Epithelial cell of proximal tubule (primary cell): ENCODE measurements at regions not wholly inside any gene's neighbourhood (a gene's known extent, or its start where the extent isn't known, plus 50 kb on each side); places are given as distances from the start of the nearest gene placed in this dataset.

Experiments
- DNase-seq: peaks from one replicate; pipeline ENCODE4 v3.0.0-alpha.2; 2011; ENCODE audit warnings: low read depth
- H3K4me3 ChIP-seq: 2 replicates; pipeline ENCODE4 v1.5.1; 2011; ENCODE audit warnings: low read depth, mild to moderate bottlenecking, low read length
- TF ChIP-seq, protein P1 (sequence below): conservative IDR thresholded peaks from 2 replicates; pipeline ENCODE4 v1.5.1; 2012; ENCODE audit warnings: low read depth, mild to moderate bottlenecking, low read length

DNA sequence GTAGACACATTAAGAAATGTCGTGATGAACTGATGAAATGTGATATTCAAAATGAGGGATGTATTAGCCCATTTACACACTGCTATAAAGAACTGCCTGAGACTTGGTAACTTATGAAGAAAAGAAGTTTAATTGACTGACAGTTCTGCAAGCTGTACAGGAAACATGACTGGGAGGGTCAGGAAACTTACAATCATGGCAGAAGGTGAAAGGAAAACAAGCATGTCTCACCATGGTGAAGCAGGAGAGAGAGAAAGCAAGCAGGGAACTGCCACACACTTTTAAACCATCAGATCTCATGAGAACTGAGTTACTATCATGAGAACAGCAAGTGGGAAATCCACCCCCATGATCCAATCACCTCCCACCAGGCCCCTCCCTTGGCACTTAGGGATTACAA is 1010.8 kb upstream of the CELF4 start:
- no peak overlapping the region for H3K4me3 ChIP-seq
- TF ChIP-seq, protein P1, sequence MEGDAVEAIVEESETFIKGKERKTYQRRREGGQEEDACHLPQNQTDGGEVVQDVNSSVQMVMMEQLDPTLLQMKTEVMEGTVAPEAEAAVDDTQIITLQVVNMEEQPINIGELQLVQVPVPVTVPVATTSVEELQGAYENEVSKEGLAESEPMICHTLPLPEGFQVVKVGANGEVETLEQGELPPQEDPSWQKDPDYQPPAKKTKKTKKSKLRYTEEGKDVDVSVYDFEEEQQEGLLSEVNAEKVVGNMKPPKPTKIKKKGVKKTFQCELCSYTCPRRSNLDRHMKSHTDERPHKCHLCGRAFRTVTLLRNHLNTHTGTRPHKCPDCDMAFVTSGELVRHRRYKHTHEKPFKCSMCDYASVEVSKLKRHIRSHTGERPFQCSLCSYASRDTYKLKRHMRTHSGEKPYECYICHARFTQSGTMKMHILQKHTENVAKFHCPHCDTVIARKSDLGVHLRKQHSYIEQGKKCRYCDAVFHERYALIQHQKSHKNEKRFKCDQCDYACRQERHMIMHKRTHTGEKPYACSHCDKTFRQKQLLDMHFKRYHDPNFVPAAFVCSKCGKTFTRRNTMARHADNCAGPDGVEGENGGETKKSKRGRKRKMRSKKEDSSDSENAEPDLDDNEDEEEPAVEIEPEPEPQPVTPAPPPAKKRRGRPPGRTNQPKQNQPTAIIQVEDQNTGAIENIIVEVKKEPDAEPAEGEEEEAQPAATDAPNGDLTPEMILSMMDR, result no peak
- DNase-seq, result no peak

DNA sequence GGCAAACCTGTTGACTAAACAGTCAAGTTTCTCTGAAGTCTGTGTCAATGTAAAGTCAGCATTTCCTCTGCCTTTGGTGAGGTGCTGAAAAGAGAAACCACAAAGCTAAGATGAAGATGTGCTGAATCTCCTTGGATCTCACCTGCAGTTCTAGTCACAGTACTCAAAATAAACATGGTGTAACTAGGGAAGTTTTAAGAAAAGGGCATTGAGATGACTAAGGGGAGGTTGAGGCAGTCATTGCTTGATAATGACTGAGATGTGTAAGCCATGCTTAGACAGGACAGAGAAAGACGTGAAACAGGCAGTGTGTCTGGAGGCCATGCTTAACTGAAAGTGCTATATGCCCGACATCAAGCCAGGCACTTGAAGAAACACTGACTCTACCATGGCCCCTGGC is 1010.0 kb upstream of the CELF4 start:
- no peak overlapping the region for H3K4me3 ChIP-seq
- TF ChIP-seq, protein P1, result no peak
- no peak for DNase-seq

DNA sequence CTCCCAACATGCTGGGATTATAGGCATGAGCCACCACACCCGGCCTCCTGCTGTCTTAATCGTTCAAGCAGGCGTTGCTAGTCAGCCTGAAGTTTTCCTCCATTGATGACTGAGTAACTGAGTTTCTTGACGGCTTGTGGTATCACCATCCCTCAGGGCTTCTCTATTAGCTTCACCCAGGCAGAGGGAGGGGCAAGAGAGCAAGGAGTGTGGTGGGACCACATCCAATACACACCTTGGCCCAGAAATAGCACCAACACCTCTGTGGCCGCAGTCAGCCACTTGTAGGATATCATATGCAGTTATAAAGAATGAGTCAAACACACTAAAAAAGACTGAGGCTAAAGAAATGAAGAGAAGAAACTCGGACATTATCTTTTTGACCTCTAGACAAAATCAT is 1009.4 kb upstream of the CELF4 start:
- TF ChIP-seq, protein P1, result no peak
- no peak for DNase-seq
- H3K4me3 ChIP-seq, result no peak overlapping the region

DNA sequence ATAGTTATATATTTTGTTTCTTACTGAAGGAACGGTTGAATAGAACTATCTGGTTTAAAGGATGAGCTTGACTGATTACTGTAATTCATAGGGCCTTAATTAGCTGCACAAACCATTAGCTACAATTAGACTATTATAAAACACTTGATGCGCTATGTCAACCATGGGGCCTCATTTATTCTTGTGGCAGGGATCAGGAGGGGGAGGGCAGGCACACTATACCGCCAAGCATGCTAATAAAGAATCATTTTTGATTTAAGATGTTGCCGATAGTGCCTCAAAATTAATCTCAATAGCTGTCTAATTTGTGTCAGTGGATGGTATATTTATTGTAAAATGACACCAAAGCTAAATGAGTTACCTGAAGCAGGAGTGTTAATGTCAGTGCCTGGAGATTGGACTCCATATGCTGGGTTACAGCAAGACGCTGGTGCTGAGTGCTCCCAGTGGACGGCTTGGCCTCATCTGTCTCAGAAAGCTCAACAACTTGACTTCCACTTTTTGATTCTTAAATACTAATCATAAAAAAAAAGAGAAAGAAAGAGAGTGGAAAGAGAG is 1007.0 kb upstream of the CELF4 start:
- TF ChIP-seq, protein P1, result no peak
- H3K4me3 ChIP-seq, result no peak overlapping the region
- DNase-seq, result no peak

DNA sequence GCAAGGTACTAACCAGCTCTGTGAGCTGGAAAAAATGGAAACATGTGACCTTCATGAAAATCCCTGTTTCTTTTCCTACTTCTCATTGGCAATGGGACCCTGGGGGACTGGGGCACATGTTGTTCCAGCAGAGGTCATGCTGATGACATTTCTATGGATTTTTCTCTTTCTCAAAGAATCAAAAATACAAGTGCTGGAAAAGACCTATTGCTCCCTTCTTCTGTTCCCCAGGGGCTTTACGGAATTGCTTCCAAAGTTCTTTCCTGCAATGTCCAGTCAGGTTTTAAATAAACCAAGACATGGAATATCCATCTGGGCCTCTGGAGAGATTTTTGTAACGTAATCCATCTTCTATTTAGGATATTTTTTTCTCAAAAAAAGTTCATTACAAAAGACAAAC is 1006.1 kb upstream of the CELF4 start:
- no peak overlapping the region for H3K4me3 ChIP-seq
- TF ChIP-seq, protein P1, result no peak
- no peak for DNase-seq

DNA sequence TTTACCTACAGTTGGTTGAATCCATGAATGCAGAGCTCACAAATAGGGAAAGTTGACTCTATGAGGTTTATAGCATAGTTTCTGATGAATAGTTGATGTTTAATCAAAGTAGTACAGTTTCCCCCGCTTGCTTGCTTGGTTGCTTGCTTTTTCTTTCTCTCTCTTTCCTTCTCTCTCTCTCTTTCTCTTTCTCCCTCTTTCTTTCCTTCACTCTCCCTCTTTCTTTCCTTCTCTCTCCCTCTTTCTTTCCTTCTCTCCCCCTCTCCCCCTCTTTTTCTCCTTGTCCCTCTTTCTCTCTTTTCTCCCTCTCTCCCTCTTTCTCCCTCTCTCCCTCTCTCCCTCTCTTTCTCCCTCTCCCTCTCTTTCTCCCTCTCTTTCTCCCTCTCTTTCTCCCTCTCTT is 999.9 kb upstream of the CELF4 start:
- TF ChIP-seq, protein P1, result no peak
- H3K4me3 ChIP-seq, result no peak overlapping the region
- no peak for DNase-seq

DNA sequence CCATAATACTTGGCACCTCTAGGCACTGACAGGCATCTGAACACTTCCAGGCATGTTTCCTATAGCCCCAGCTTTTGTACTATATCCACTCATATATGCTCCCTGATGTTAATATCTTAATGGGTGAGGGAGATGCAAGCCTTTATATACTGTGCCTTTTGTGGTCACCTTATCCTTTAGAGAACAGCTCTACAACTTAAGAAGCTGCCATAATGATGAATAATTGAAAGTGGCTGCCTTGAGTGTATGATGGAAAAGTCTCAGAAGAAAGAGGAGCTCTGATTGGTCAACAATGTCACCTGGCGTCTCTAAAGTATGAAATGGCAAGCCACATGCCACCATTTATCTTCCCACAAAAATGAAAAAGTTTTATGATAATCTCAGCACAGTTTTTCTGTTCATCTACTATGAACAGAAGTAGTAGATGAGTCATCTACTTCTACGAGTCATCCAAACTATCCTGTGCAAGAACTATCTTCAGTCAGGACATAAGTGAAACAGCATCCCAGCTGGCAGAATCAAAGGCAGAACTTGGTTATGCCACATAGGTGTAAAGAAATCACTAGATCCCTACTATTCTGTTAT is 997.9 kb upstream of the CELF4 start:
- no peak for DNase-seq
- no peak overlapping the region for H3K4me3 ChIP-seq
- TF ChIP-seq, protein P1, result no peak
